ENCODE measurements at regions not wholly inside any gene's neighbourhood (a gene's known extent, or its start where the extent isn't known, plus 50 kb on each side); places are given as distances from the start of the nearest gene placed in this dataset.

DNA sequence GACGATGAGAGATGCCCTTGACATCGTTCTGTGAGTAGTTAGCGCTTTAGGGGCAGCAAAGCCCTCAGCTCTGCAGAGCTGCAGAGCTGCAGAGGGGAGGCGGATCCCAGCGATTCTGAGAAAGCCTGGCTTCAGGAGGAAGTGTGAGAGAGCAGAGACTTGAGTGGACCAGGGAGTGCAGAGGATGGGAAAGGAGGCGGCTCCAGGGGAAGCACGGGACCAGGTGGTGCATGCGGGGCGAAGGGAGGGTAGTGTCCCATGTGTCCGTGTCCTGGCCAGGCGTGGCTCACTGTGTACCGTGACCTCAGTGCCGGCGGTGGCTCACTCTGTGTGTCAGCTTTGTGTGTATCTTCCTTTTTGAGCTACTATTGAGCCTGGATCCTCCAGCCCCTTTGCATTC, 250.8 kb upstream of the PITRM1 start:
- TF ChIP-seq, protein P1, sequence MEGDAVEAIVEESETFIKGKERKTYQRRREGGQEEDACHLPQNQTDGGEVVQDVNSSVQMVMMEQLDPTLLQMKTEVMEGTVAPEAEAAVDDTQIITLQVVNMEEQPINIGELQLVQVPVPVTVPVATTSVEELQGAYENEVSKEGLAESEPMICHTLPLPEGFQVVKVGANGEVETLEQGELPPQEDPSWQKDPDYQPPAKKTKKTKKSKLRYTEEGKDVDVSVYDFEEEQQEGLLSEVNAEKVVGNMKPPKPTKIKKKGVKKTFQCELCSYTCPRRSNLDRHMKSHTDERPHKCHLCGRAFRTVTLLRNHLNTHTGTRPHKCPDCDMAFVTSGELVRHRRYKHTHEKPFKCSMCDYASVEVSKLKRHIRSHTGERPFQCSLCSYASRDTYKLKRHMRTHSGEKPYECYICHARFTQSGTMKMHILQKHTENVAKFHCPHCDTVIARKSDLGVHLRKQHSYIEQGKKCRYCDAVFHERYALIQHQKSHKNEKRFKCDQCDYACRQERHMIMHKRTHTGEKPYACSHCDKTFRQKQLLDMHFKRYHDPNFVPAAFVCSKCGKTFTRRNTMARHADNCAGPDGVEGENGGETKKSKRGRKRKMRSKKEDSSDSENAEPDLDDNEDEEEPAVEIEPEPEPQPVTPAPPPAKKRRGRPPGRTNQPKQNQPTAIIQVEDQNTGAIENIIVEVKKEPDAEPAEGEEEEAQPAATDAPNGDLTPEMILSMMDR (IDR thresholded peaks at IDR 0.05) = no peak
- no peak for TF ChIP-seq EZH2 (IDR thresholded peaks at IDR 0.05; ENCODE audit: borderline replicate concordance, insufficient read depth, low read depth, low read length, poor library complexity, severe bottlenecking)

Measured in B cell (primary cell).